ENCODE measurements at regions not wholly inside any gene's neighbourhood (a gene's known extent, or its start where the extent isn't known, plus 50 kb on each side); places are given as distances from the start of the nearest gene placed in this dataset.
A peak's percentile ranks its signal among the peaks of the same experiment; 100 is the strongest.

GRCh38 chr16:11408216-11408615 is 63.0 kb downstream of the RMI2 start:
- Histone ChIP-seq H3K27me3 (ENCODE audit: insufficient read depth, low read length) (no peaks in the 10 kb centered on the region), H2AFZ (ENCODE audit: low read length, unreplicated experiment) (no peak overlapping the region), H3K4me3 (ENCODE audit: low read depth, low read length) (no peak overlapping the region), H3K36me3 (ENCODE audit: insufficient read depth, low read length) (no peaks in the 10 kb centered on the region), H3K4me1 (ENCODE audit: control insufficient read depth, insufficient read depth, low read length, unreplicated experiment) (peaks cover 25% of the 10 kb centered on the region), H3K27ac (ENCODE audit: low read depth, low read length) (peak overlapping the region; percentile 13; the same call in 1 of the 2 replicates), H3K79me2 (ENCODE audit: control insufficient read depth, insufficient read depth, low read length, unreplicated experiment) (no peaks in the 10 kb centered on the region)

GRCh38 chr16:11409398-11409797 is 64.1 kb downstream of the RMI2 start:
- Histone ChIP-seq H2AFZ (ENCODE audit: low read length, unreplicated experiment) (peak overlapping the region; percentile 15), H3K36me3 (ENCODE audit: insufficient read depth, low read length) (no peaks in the 10 kb centered on the region), H3K27ac (ENCODE audit: low read depth, low read length) (no peak overlapping the region), H3K79me2 (ENCODE audit: control insufficient read depth, insufficient read depth, low read length, unreplicated experiment) (no peaks in the 10 kb centered on the region), H3K4me3 (ENCODE audit: low read depth, low read length) (no peak overlapping the region), H3K27me3 (ENCODE audit: insufficient read depth, low read length) (no peaks in the 10 kb centered on the region), H3K4me1 (ENCODE audit: control insufficient read depth, insufficient read depth, low read length, unreplicated experiment) (peaks cover 25% of the 10 kb centered on the region)

GRCh38 chr16:11410376-11411058 is 65.3 kb downstream of the RMI2 start:
- Histone ChIP-seq H3K27ac (ENCODE audit: low read depth, low read length) (no peak overlapping the region), H3K27me3 (ENCODE audit: insufficient read depth, low read length) (no peaks in the 10 kb centered on the region), H3K36me3 (ENCODE audit: insufficient read depth, low read length) (no peaks in the 10 kb centered on the region), H3K4me1 (ENCODE audit: control insufficient read depth, insufficient read depth, low read length, unreplicated experiment) (peaks cover 25% of the 10 kb centered on the region), H3K4me3 (ENCODE audit: low read depth, low read length) (no peak overlapping the region), H3K79me2 (ENCODE audit: control insufficient read depth, insufficient read depth, low read length, unreplicated experiment) (no peaks in the 10 kb centered on the region), H2AFZ (ENCODE audit: low read length, unreplicated experiment) (no peak overlapping the region)

- Histone ChIP-seq H3K4me1 (ENCODE audit: control insufficient read depth, insufficient read depth, low read length, unreplicated experiment) (peaks cover 25% of the 10 kb centered on the region), H3K27me3 (ENCODE audit: insufficient read depth, low read length) (no peaks in the 10 kb centered on the region), H2AFZ (ENCODE audit: low read length, unreplicated experiment) (no peak overlapping the region), H3K4me3 (ENCODE audit: low read depth, low read length) (no peak overlapping the region), H3K36me3 (ENCODE audit: insufficient read depth, low read length) (no peaks in the 10 kb centered on the region), H3K79me2 (ENCODE audit: control insufficient read depth, insufficient read depth, low read length, unreplicated experiment) (no peaks in the 10 kb centered on the region), H3K27ac (ENCODE audit: low read depth, low read length) (no peak overlapping the region)
Measured at GRCh38 chr16:11411059-11411550, 65.8 kb downstream of the RMI2 start.

GRCh38 chr16:11412175-11412904 is 67.1 kb downstream of the RMI2 start:
- Histone ChIP-seq H3K4me3 (ENCODE audit: low read depth, low read length) (no peak overlapping the region), H3K36me3 (ENCODE audit: insufficient read depth, low read length) (no peaks in the 10 kb centered on the region), H3K27ac (ENCODE audit: low read depth, low read length) (no peak overlapping the region), H3K4me1 (ENCODE audit: control insufficient read depth, insufficient read depth, low read length, unreplicated experiment) (peaks cover 25% of the 10 kb centered on the region), H3K27me3 (ENCODE audit: insufficient read depth, low read length) (no peaks in the 10 kb centered on the region), H3K79me2 (ENCODE audit: control insufficient read depth, insufficient read depth, low read length, unreplicated experiment) (no peaks in the 10 kb centered on the region), H2AFZ (ENCODE audit: low read length, unreplicated experiment) (no peak overlapping the region)

- Histone ChIP-seq H3K79me2 (ENCODE audit: control insufficient read depth, insufficient read depth, low read length, unreplicated experiment) (no peaks in the 10 kb centered on the region), H3K27ac (ENCODE audit: low read depth, low read length) (no peak overlapping the region), H3K4me3 (ENCODE audit: low read depth, low read length) (no peak overlapping the region), H3K36me3 (ENCODE audit: insufficient read depth, low read length) (no peaks in the 10 kb centered on the region), H3K4me1 (ENCODE audit: control insufficient read depth, insufficient read depth, low read length, unreplicated experiment) (peaks cover 25% of the 10 kb centered on the region), H3K27me3 (ENCODE audit: insufficient read depth, low read length) (no peaks in the 10 kb centered on the region), H2AFZ (ENCODE audit: low read length, unreplicated experiment) (no peak overlapping the region)
Measured at GRCh38 chr16:11412965-11413887, 68.0 kb downstream of the RMI2 start.

- Histone ChIP-seq H3K36me3 (ENCODE audit: insufficient read depth, low read length) (no peaks in the 10 kb centered on the region), H3K79me2 (ENCODE audit: control insufficient read depth, insufficient read depth, low read length, unreplicated experiment) (no peaks in the 10 kb centered on the region), H3K27me3 (ENCODE audit: insufficient read depth, low read length) (no peaks in the 10 kb centered on the region), H2AFZ (ENCODE audit: low read length, unreplicated experiment) (no peak overlapping the region), H3K27ac (ENCODE audit: low read depth, low read length) (no peak overlapping the region), H3K4me1 (ENCODE audit: control insufficient read depth, insufficient read depth, low read length, unreplicated experiment) (peaks cover 18% of the 10 kb centered on the region), H3K4me3 (ENCODE audit: low read depth, low read length) (no peak overlapping the region)
Measured at GRCh38 chr16:11413907-11414595, 68.8 kb downstream of the RMI2 start.

- H3K27me3 ChIP-seq (ENCODE audit: insufficient read depth, low read length): no peaks in the 10 kb centered on the region
- H3K79me2 ChIP-seq (ENCODE audit: control insufficient read depth, insufficient read depth, low read length, unreplicated experiment): no peaks in the 10 kb centered on the region
- H2AFZ ChIP-seq (ENCODE audit: low read length, unreplicated experiment): no peak overlapping the region
- H3K27ac ChIP-seq (ENCODE audit: low read depth, low read length): no peak overlapping the region
- no peak overlapping the region for H3K4me3 ChIP-seq (ENCODE audit: low read depth, low read length)
- H3K36me3 ChIP-seq (ENCODE audit: insufficient read depth, low read length): no peaks in the 10 kb centered on the region
- peaks cover 11% of the 10 kb centered on the region for H3K4me1 ChIP-seq (ENCODE audit: control insufficient read depth, insufficient read depth, low read length, unreplicated experiment)
Measured at GRCh38 chr16:11414815-11415775, 69.8 kb downstream of the RMI2 start.

GRCh38 chr16:11416228-11417001 is 71.2 kb downstream of the RMI2 start:
- Histone ChIP-seq H3K4me1 (ENCODE audit: control insufficient read depth, insufficient read depth, low read length, unreplicated experiment) (peaks cover 1% of the 10 kb centered on the region), H3K4me3 (ENCODE audit: low read depth, low read length) (no peak overlapping the region), H3K27me3 (ENCODE audit: insufficient read depth, low read length) (no peaks in the 10 kb centered on the region), H3K79me2 (ENCODE audit: control insufficient read depth, insufficient read depth, low read length, unreplicated experiment) (no peaks in the 10 kb centered on the region), H2AFZ (ENCODE audit: low read length, unreplicated experiment) (no peak overlapping the region), H3K36me3 (ENCODE audit: insufficient read depth, low read length) (no peaks in the 10 kb centered on the region), H3K27ac (ENCODE audit: low read depth, low read length) (no peak overlapping the region)

Measured in ACC112 (cell line).